ENCODE measurements at regions not wholly inside any gene's neighbourhood (a gene's known extent, or its start where the extent isn't known, plus 50 kb on each side); places are given as distances from the start of the nearest gene placed in this dataset.

DNA sequence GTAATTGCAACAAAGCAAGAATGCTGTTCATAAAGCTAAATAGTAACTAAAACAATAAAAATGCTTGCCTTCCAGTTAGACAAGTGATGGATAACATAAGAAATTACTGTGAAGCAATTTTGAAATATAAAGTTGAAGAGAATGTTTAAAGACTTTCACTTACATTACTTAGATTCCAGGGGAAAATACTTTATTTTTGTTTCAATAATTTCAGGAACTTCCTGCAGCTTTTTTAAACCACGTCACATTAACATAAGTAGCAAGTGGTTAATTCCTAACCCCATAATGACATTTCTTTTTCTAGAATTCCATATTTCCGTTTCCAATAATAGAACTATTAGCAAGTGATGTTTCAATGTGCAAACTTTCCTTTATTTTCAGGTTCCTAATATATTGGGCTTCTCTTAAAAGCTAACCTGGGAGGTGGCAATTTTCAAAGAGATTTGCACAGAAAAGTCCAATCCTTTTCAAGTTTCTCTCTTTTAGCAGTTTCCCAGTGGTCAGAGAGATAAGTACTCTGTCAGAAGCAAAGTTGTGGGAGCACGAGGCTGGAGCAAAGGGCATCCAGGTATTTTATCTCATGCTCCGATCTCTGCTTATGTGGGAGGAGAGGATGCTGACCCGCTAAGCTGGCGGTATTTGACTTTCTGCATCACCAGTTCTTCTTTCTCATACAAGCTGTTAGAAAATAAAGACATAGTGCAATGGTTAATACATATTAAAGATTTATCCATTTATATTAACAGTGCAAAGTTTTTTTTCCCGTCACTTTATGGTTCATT, 1025.3 kb downstream of the EFNB2 start:
- Histone ChIP-seq H3K4me3 (no peak overlapping the region), H3K9me3 (replicated peaks in 1 of 3) (no peaks in the 10 kb centered on the region), H3K36me3 (replicated peaks in 1 of 2) (no peaks in the 10 kb centered on the region), H3K4me1 (replicated peaks in 1 of 2) (no peaks in the 10 kb centered on the region), H3K27me3 (no peaks in the 10 kb centered on the region), H3K27ac (no peak overlapping the region)
- TF ChIP-seq CTCF (IDR thresholded peaks at IDR 0.05) = no peak
- TF ChIP-seq POLR2A (IDR thresholded peaks at IDR 0.05) = no peak
- intact Hi-C loops (cut with DNase I) = no loop called here
- 59 to 67% (median 62%) methylated on average over 7 of the region's 7 CpGs for WGBS, 4 donors
- no peak for DNase-seq

DNA sequence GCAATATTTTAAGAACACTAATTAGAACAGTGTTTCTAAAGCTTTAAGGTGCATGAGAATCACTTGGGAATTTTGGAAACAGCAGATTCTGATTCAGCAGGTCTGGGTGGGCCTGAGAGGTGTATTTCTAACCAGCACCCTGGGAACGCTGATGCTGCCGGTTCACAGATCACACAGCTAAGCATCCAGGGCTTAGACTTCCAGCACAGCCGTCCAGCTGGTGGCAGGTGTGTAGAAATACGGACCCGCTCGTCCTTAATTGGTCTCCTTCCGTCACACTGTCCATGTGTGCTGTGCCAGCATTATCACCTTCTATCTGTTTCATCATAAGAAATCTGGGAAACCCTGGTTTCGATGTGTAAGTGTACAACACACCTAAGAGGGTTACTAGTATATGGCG, 1029.0 kb downstream of the EFNB2 start:
- Histone ChIP-seq H3K27ac (no peak overlapping the region), H3K9me3 (replicated peaks in 1 of 3) (no peaks in the 10 kb centered on the region), H3K4me3 (no peak overlapping the region), H3K27me3 (no peaks in the 10 kb centered on the region), H3K4me1 (replicated peaks in 1 of 2) (no peaks in the 10 kb centered on the region), H3K36me3 (replicated peaks in 1 of 2) (no peaks in the 10 kb centered on the region)
- intact Hi-C loops (cut with DNase I) = no loop called here
- TF ChIP-seq CTCF (IDR thresholded peaks at IDR 0.05) (no peak), POLR2A (IDR thresholded peaks at IDR 0.05) (no peak)
- WGBS, 4 donors = 81 to 90% (median 86%) methylated on average over 9 of the region's 9 CpGs
- no peak for DNase-seq

- Histone ChIP-seq H3K9me3 (replicated peaks in 1 of 3) (no peaks in the 10 kb centered on the region), H3K27me3 (no peaks in the 10 kb centered on the region), H3K27ac (no peak overlapping the region), H3K36me3 (replicated peaks in 1 of 2) (no peaks in the 10 kb centered on the region), H3K4me3 (no peak overlapping the region), H3K4me1 (replicated peaks in 1 of 2) (no peaks in the 10 kb centered on the region)
- TF ChIP-seq CTCF (IDR thresholded peaks at IDR 0.05) = no peak
- TF ChIP-seq POLR2A (IDR thresholded peaks at IDR 0.05) = no peak
- DNase-seq = no peak
- intact Hi-C loops (cut with DNase I) = no loop called here
- 55 to 75% (median 65%) methylated on average over 5 of the region's 5 CpGs for WGBS, 4 donors
These were observed 1033.3 kb downstream of the EFNB2 start for GRCh38 chr13:105502193-105502592.

DNA sequence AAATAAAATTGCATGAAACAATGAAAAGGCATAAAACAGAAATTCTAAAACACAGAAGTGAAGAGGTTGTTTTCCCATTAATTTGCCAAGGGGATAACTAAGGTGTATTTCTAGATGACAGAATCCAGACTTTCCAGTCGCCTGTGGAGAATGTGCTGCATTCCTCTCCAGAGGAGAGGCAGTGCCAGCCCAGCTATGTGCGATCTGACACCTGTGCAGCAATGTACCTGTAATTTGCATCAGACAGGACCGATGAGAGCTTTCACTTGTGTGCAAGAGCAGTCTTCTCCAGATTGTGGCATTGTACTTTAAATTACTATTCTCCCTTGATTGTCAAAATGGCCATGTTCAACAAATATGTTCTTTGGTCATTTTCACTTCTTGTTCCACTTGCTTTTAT, 1037.9 kb downstream of the EFNB2 start:
- H3K36me3 ChIP-seq (replicated peaks in 1 of 2) = no peaks in the 10 kb centered on the region
- DNase-seq = no peak
- H3K4me3 ChIP-seq = no peak overlapping the region
- H3K4me1 ChIP-seq (replicated peaks in 1 of 2) = no peaks in the 10 kb centered on the region
- WGBS, 4 donors = 75 to 86% (median 81%) methylated on average over 3 of the region's 3 CpGs
- intact Hi-C loops (cut with DNase I) = no loop called here
- no peaks in the 10 kb centered on the region for H3K9me3 ChIP-seq (replicated peaks in 1 of 3)
- no peak overlapping the region for H3K27ac ChIP-seq
- TF ChIP-seq CTCF (IDR thresholded peaks at IDR 0.05) (no peak), POLR2A (IDR thresholded peaks at IDR 0.05) (no peak)
- no peaks in the 10 kb centered on the region for H3K27me3 ChIP-seq
